Right lobe of liver (tissue), 4 donors: ENCODE measurements at regions not wholly inside any gene's neighbourhood (a gene's known extent, or its start where the extent isn't known, plus 50 kb on each side); places are given as distances from the start of the nearest gene placed in this dataset.

Experiments used
- CTCF ChIP-seq, 4 donors: fragments of 200-600 bp in 3 of 4; fragments of 450-650 bp in 1 of 4; IDR thresholded peaks; one replicate each; pipeline versions ENCODE4 v1.5.1 to v1.8.0; 2016 to 2022; ENCODE audit warnings: antibody characterized with exemption in 4 of 4, mild to moderate bottlenecking in 2 of 4
- POLR2A ChIP-seq: fragments of 450-650 bp; IDR thresholded peaks from one replicate; pipeline ENCODE4 v1.6.1; 2017; ENCODE audit warnings: antibody characterized with exemption, mild to moderate bottlenecking
- donor health status: DM: no; HTN: no; CAD: no.
- donor health status: DM: no; HTN: no; CAD: no.
- donor health status: DM: no; HTN: yes; CAD: no.

- no peak for TF ChIP-seq CTCF (IDR thresholded peaks at IDR 0.05)
- no peak for TF ChIP-seq POLR2A
Observed at GRCh38 chr4:25527034-25527433, 128.6 kb upstream of the SLC34A2 start.
